K562 (cell line): ENCODE measurements at regions not wholly inside any gene's neighbourhood (a gene's known extent, or its start where the extent isn't known, plus 50 kb on each side); places are given as distances from the start of the nearest gene placed in this dataset.

Experiments used
- ATAC-seq: fragments of 200-7000 bp; cut with Tn5 transposase; 3 replicates; pipeline ENCODE4 v1.9.1; 2020; ENCODE audit warnings: moderate library complexity
- BruUV-seq: library from RNA; stranded (reverse); fragments of 400-500 nt; replicated peaks from 2 replicates; lab custom pipeline; 2021; lab: Mats Ljungman, UMichigan
- CTCF ChIA-PET: fragments of 300-600 bp; formaldehyde crosslinking; extraction: SDS; loops from one replicate; lab custom pipeline; 2021; ENCODE audit warnings: low intra/inter-chr PET ratio; lab: Yijun Ruan, JAX
- POLR2A ChIA-PET: fragments of 300-600, 350-650 bp; sonication (Branson Sonifier 250); formaldehyde crosslinking; extraction: SDS; loops from one replicate; lab custom pipeline; 2021; ENCODE audit warnings: antibody characterized with exemption, inconsistent platforms; lab: Yijun Ruan, JAX
- DNase-seq, 4 experiments: peaks; one replicate each; pipeline versions ENCODE4 v3.0.0 to v3.0.0-alpha.2; 2011 to 2018; ENCODE audit warnings: low spot score in 3 of 4, mixed read lengths in 3 of 4; ENCODE audit errors: extremely low read depth in 1 of 4
- FAIRE-seq: peaks from 2 replicates; lab custom pipeline; 2011; peaks lifted over from hg19 to GRCh38; lab: Jason Lieb, UNC
- H2AFZ ChIP-seq: 2 replicates; pipeline ENCODE4 v1.6.0; 2011; ENCODE audit warnings: low read depth, low read length, control low read depth, inconsistent platforms
- H3K27ac ChIP-seq: fragments of 200-600 bp; 3 replicates; pipeline ENCODE4 v1.8.0; 2011; ENCODE audit warnings: low read depth, mild to moderate bottlenecking, control low read depth, inconsistent platforms, low read length, moderate library complexity, mixed read lengths; ENCODE audit errors: extremely low read depth
- H3K27me3 ChIP-seq, 2 experiments: fragments of 300-600 bp in 1 of 2; 2 replicates in 1 of 2; 3 replicates in 1 of 2; pipeline versions ENCODE4 v1.6.0 to v1.8.0; 2011; ENCODE audit warnings: inconsistent platforms in 2 of 2, low read length in 2 of 2, mild to moderate bottlenecking in 1 of 2, mixed read lengths in 1 of 2, moderate library complexity in 1 of 2; ENCODE audit not compliant: control insufficient read depth in 2 of 2, insufficient read depth in 2 of 2
- H3K36me3 ChIP-seq: fragments of 300-600 bp; 3 replicates; pipeline ENCODE4 v1.8.0; 2011; ENCODE audit warnings: mild to moderate bottlenecking, low read length, inconsistent platforms; ENCODE audit not compliant: control insufficient read depth, insufficient read depth
- H3K4me1 ChIP-seq, 2 experiments: fragments of 200-600 bp in 1 of 2; replicated peaks in 1 of 2; 2 replicates in 1 of 2; 3 replicates in 1 of 2; pipeline versions ENCODE4 v1.5.1 to v1.8.0; 2011; ENCODE audit warnings: inconsistent platforms in 2 of 2, low read length in 2 of 2, mild to moderate bottlenecking in 1 of 2, mixed read lengths in 1 of 2, moderate library complexity in 1 of 2; ENCODE audit not compliant: control insufficient read depth in 2 of 2, insufficient read depth in 2 of 2
- H3K4me2 ChIP-seq: 2 replicates; pipeline ENCODE4 v1.6.1; 2011; ENCODE audit warnings: low read length, control low read depth, inconsistent platforms, mixed read lengths; ENCODE audit not compliant: insufficient read depth
- H3K4me3 ChIP-seq: fragments of 200-600 bp; sonication (generic), shearing (Covaris generic); 2 replicates; pipeline ENCODE4 v1.5.1; 2016; ENCODE audit warnings: control low read depth, inconsistent platforms
- H3K79me2 ChIP-seq: fragments of 200-600 bp; 3 replicates; pipeline ENCODE4 v1.8.0; 2011; ENCODE audit warnings: low read length, inconsistent platforms; ENCODE audit not compliant: control insufficient read depth, insufficient read depth
- H3K9ac ChIP-seq, 2 experiments: 2 replicates each; pipeline versions ENCODE4 v1.6.0 to v1.6.1; 2011; ENCODE audit warnings: low read depth in 2 of 2, low read length in 2 of 2, control low read depth in 1 of 2, inconsistent platforms in 1 of 2, mild to moderate bottlenecking in 1 of 2, mixed read lengths in 1 of 2; ENCODE audit not compliant: insufficient read depth in 1 of 2
- H3K9me1 ChIP-seq: one replicate; pipeline ENCODE4 v1.6.0; 2011; ENCODE audit warnings: inconsistent platforms, mild to moderate bottlenecking, low read length, moderate library complexity; ENCODE audit not compliant: control insufficient read depth, insufficient read depth
- H3K9me3 ChIP-seq: replicated peaks from 2 replicates; pipeline ENCODE4 v1.5.1; 2011; ENCODE audit warnings: low read depth, low read length, inconsistent platforms; ENCODE audit not compliant: control insufficient read depth, insufficient read depth
- H4K20me1 ChIP-seq: replicated peaks from 2 replicates; pipeline ENCODE4 v1.6.1; 2011; ENCODE audit warnings: low read length, inconsistent platforms, mixed read lengths; ENCODE audit not compliant: control insufficient read depth, insufficient read depth
- CREM ChIP-seq: IDR thresholded peaks from 2 replicates; pipeline ENCODE4 v1.6.1; 2014; ENCODE audit warnings: antibody characterized with exemption, low read depth
- MIER1 ChIP-seq: fragments of 450-650 bp; IDR thresholded peaks from 2 replicates; pipeline ENCODE4 v1.6.1; 2016; ENCODE audit warnings: antibody characterized with exemption, mild to moderate bottlenecking, low read depth
- NR2C1 ChIP-seq, 2 experiments: fragments of 450-650 bp; IDR thresholded peaks; 2 replicates each; pipeline ENCODE4 v1.6.1; 2017; ENCODE audit warnings: mild to moderate bottlenecking in 2 of 2, antibody characterized with exemption in 1 of 2, inconsistent platforms in 1 of 2, missing compliant biosample characterization in 1 of 2, missing genetic modification characterization in 1 of 2
- SIRT6 ChIP-seq: IDR thresholded peaks from one replicate; pipeline ENCODE4 v1.6.1; 2012; ENCODE audit warnings: low read depth, mild to moderate bottlenecking, control low read depth, inconsistent platforms, low read length, moderate library complexity
- ZNF445 ChIP-seq: fragments of 250-450 bp; sonication (Bioruptor Pico); IDR thresholded peaks from 2 replicates; pipeline ENCODE4 v1.4.0; 2020; ENCODE audit warnings: low read depth, mild to moderate bottlenecking, moderate library complexity
- ZSCAN29 ChIP-seq: fragments of 450-650 bp; IDR thresholded peaks from 2 replicates; pipeline ENCODE4 v1.6.1; 2017
- WGBS: fragments of 100-300 bp; shearing (Covaris generic); methylation state at CpG from one replicate; pipeline ENCODE4 v1.1.6; 2016; ENCODE audit warnings: low coverage, mixed read lengths; ENCODE audit not compliant: insufficient coverage; ENCODE audit errors: missing lambda C conversion rate; 5-methylcytosine and 5-hydroxymethylcytosine counted together
- in situ Hi-C: fragments of 300-500 bp; cut with MboI; formaldehyde crosslinking; loops from 4 replicates; pipeline ENCODE4 v1.15.0; 2018; ENCODE audit warnings: inconsistent platforms, mixed read lengths
- intact Hi-C: fragments of 100-400 bp; cut with micrococcal nuclease; formaldehyde crosslinking; loops from 2 replicates; pipeline ENCODE4 v1.14.2; 2022
- TF ChIP-seq, protein P1 (sequence below): fragments of 250-450 bp; sonication (Bioruptor Pico); IDR thresholded peaks from 2 replicates; pipeline ENCODE4 v1.5.1; 2021; ENCODE audit warnings: mild to moderate bottlenecking
- TF ChIP-seq, protein P2 (sequence below): sonication (generic); formaldehyde crosslinking; IDR thresholded peaks from 2 replicates; pipeline ENCODE4 v1.8.0; 2023; ENCODE audit warnings: mild to moderate bottlenecking, missing genetic modification reagents

DNA sequence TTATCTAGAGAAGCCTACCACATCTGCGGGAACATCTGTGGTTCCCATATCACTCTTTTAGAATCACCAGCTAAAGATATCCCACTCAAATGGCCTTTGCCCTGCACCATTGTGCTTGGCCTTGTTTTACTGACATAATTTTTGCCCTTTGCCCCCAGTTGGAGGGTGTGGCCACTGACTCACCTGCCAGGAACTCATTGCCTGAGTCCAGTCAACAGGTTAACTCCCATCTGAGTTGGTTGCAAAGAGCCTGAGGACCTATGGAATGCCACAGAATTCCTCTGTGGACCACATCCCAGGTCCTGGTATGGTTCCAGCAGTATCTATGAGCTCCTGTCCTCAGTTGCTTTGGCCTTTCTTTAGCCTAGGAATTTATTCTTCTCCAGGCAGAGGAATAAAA, 55.7 kb upstream of the PTGR2 start:
- ChIA-PET POLR2A (no interaction called here), CTCF (no interaction called here)
- intact Hi-C loops (no loop called here), in situ Hi-C loops (no loop called here)
- Histone ChIP-seq H3K79me2 (no peaks in the 10 kb centered on the region), H3K4me2 (no peak overlapping the region), H3K27ac (no peak overlapping the region), H3K4me3 (no peak overlapping the region), H3K9me3 (no peaks in the 10 kb centered on the region), H4K20me1 (no peaks in the 10 kb centered on the region), H3K9me1 (no peaks in the 10 kb centered on the region), H2AFZ (no peak overlapping the region), H3K36me3 (no peaks in the 10 kb centered on the region), H3K27me3 (no peaks in the 10 kb centered on the region), H3K9ac (no peak overlapping the region), H3K4me1 (peaks cover 0 to 3% of the 10 kb centered on the region in 2 experiments; a peak in 3 of 5 replicates)
- 0% methylated on average over 1 of the region's 1 CpG for WGBS
- ATAC-seq (no peak; the same call in 2 of the 3 replicates), DNase-seq (no peak), FAIRE-seq (no peak)
- TF ChIP-seq, protein P1, sequence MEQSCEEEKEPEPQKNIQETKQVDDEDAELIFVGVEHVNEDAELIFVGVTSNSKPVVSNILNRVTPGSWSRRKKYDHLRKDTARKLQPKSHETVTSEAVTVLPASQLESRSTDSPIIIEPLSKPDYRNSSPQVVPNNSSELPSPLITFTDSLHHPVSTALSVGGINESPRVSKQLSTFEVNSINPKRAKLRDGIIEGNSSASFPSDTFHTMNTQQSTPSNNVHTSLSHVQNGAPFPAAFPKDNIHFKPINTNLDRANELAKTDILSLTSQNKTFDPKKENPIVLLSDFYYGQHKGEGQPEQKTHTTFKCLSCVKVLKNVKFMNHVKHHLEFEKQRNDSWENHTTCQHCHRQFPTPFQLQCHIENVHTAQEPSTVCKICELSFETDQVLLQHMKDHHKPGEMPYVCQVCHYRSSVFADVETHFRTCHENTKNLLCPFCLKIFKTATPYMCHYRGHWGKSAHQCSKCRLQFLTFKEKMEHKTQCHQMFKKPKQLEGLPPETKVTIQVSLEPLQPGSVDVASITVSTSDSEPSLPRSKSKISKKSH (CRISPR knock-in tag), result no peak
- TF ChIP-seq CREM (0 out of 2 replicates have a peak, but pooled peaks have one; percentile 6), MIER1 (no peak), ZNF445 (CRISPR knock-in tag) (no peak), SIRT6 (no peak), NR2C1 (IDR thresholded peaks at IDR 0.05) (peak; percentile 51), NR2C1 (tag; IDR thresholded peaks at IDR 0.05) (no peak; the same call in 1 of the 2 replicates), ZSCAN29 (no peak)
- TF ChIP-seq, protein P2, sequence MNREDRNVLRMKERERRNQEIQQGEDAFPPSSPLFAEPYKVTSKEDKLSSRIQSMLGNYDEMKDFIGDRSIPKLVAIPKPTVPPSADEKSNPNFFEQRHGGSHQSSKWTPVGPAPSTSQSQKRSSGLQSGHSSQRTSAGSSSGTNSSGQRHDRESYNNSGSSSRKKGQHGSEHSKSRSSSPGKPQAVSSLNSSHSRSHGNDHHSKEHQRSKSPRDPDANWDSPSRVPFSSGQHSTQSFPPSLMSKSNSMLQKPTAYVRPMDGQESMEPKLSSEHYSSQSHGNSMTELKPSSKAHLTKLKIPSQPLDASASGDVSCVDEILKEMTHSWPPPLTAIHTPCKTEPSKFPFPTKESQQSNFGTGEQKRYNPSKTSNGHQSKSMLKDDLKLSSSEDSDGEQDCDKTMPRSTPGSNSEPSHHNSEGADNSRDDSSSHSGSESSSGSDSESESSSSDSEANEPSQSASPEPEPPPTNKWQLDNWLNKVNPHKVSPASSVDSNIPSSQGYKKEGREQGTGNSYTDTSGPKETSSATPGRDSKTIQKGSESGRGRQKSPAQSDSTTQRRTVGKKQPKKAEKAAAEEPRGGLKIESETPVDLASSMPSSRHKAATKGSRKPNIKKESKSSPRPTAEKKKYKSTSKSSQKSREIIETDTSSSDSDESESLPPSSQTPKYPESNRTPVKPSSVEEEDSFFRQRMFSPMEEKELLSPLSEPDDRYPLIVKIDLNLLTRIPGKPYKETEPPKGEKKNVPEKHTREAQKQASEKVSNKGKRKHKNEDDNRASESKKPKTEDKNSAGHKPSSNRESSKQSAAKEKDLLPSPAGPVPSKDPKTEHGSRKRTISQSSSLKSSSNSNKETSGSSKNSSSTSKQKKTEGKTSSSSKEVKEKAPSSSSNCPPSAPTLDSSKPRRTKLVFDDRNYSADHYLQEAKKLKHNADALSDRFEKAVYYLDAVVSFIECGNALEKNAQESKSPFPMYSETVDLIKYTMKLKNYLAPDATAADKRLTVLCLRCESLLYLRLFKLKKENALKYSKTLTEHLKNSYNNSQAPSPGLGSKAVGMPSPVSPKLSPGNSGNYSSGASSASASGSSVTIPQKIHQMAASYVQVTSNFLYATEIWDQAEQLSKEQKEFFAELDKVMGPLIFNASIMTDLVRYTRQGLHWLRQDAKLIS (CRISPR knock-in tag), result no peak
- BruUV-seq, result no TSS peak
